ENCODE measurements at regions not wholly inside any gene's neighbourhood (a gene's known extent, or its start where the extent isn't known, plus 50 kb on each side); places are given as distances from the start of the nearest gene placed in this dataset.
"Not testable (repeated sequence)": the region's sequence is repeated elsewhere in the genome, so short reads cannot be mapped to it uniquely, and the experiment has no call there.

- DNase-seq = no peak
These were observed 475.5 kb downstream of the QKI start for GRCh38 chr6:163889904-163890514.

- no peak for DNase-seq
These were observed 473.7 kb downstream of the QKI start for GRCh38 chr6:163888030-163888819.

- no peak for DNase-seq
These were observed 471.9 kb downstream of the QKI start for GRCh38 chr6:163886428-163886827.

- no peak for DNase-seq
These were observed 469.5 kb downstream of the QKI start for GRCh38 chr6:163883984-163884383.

GRCh38 chr6:163878698-163879097 lies 464.2 kb downstream of the QKI start:
- no peak for DNase-seq

- no peak for DNase-seq
These were observed 463.5 kb downstream of the QKI start for GRCh38 chr6:163877877-163878639.

- DNase-seq = no peak
These were observed 461.9 kb downstream of the QKI start for GRCh38 chr6:163876391-163876790.

GRCh38 chr6:163874784-163875183 lies 460.3 kb downstream of the QKI start:
- DNase-seq = no peak

- DNase-seq = no peak
These were observed 457.8 kb downstream of the QKI start for GRCh38 chr6:163872335-163872734.

GRCh38 chr6:163871616-163872015 lies 457.1 kb downstream of the QKI start:
- no peak for DNase-seq

- DNase-seq = no peak
These were observed 453.2 kb downstream of the QKI start for GRCh38 chr6:163867518-163868292.

- DNase-seq = no peak
These were observed 451.7 kb downstream of the QKI start for GRCh38 chr6:163866192-163866591.

- no peak for DNase-seq
These were observed 449.0 kb downstream of the QKI start for GRCh38 chr6:163863565-163863964.

GRCh38 chr6:163862701-163863100 lies 448.2 kb downstream of the QKI start:
- DNase-seq = no peak

- no peak for DNase-seq
These were observed 447.1 kb downstream of the QKI start for GRCh38 chr6:163861627-163862026.

- DNase-seq = no peak
These were observed 446.0 kb downstream of the QKI start for GRCh38 chr6:163860287-163861081.

- not testable (repeated sequence) for DNase-seq
These were observed 444.4 kb downstream of the QKI start for GRCh38 chr6:163858870-163859269.

- no peak for DNase-seq
These were observed 442.9 kb downstream of the QKI start for GRCh38 chr6:163857421-163857820.

GRCh38 chr6:163850874-163851273 lies 436.4 kb downstream of the QKI start:
- no peak for DNase-seq

GRCh38 chr6:163844761-163845160 lies 430.2 kb downstream of the QKI start:
- no peak for DNase-seq

GRCh38 chr6:163844357-163844756 lies 429.8 kb downstream of the QKI start:
- no peak for DNase-seq

- no peak for DNase-seq
These were observed 428.7 kb downstream of the QKI start for GRCh38 chr6:163843218-163843617.
